ENCODE measurements at regions not wholly inside any gene's neighbourhood (a gene's known extent, or its start where the extent isn't known, plus 50 kb on each side); places are given as distances from the start of the nearest gene placed in this dataset.
A peak's percentile ranks its signal among the peaks of the same experiment; 100 is the strongest.

GRCh38 chr21:35482933-35483662, 434.0 kb upstream of the RUNX1 start:
- H3K27me3 ChIP-seq = no peaks in the 10 kb centered on the region
- DNase-seq = no peak
- no peak for FAIRE-seq
- intact Hi-C loops (cut with DNase I) = no loop called here
- H3K9me3 ChIP-seq = no peaks in the 10 kb centered on the region
- H3K36me3 ChIP-seq = no peaks in the 10 kb centered on the region
- no peak overlapping the region for H3K27ac ChIP-seq
- H3K4me1 ChIP-seq = no peaks in the 10 kb centered on the region
- no peak for TF ChIP-seq CTCF (IDR thresholded peaks at IDR 0.05)
- no peak for ATAC-seq
- no peak overlapping the region for H3K4me3 ChIP-seq
- WGBS, 2 donors = 54 to 66% methylated on average over 3 of the region's 3 CpGs

GRCh38 chr21:35482096-35482495, 433.0 kb upstream of the RUNX1 start:
- Histone ChIP-seq H3K36me3 (no peaks in the 10 kb centered on the region), H3K27me3 (no peaks in the 10 kb centered on the region), H3K27ac (no peak overlapping the region), H3K4me3 (no peak overlapping the region), H3K4me1 (no peaks in the 10 kb centered on the region), H3K9me3 (no peaks in the 10 kb centered on the region)
- FAIRE-seq (no peak), ATAC-seq (no peak), DNase-seq (no peak)
- intact Hi-C loops (cut with DNase I) = no loop called here
- TF ChIP-seq CTCF (IDR thresholded peaks at IDR 0.05) = no peak
- 65 to 71% methylated on average over 2 of the region's 2 CpGs for WGBS, 2 donors

GRCh38 chr21:35481005-35481404, 431.9 kb upstream of the RUNX1 start:
- DNase-seq = no peak
- no peak for ATAC-seq
- TF ChIP-seq CTCF (IDR thresholded peaks at IDR 0.05) = no peak
- 85 to 89% methylated on average over 6 of the region's 6 CpGs for WGBS, 2 donors
- Histone ChIP-seq H3K9me3 (no peaks in the 10 kb centered on the region), H3K36me3 (no peaks in the 10 kb centered on the region), H3K4me1 (no peaks in the 10 kb centered on the region), H3K27ac (no peak overlapping the region), H3K27me3 (no peaks in the 10 kb centered on the region), H3K4me3 (no peak overlapping the region)
- intact Hi-C loops (cut with DNase I) = no loop called here
- no peak for FAIRE-seq

DNA sequence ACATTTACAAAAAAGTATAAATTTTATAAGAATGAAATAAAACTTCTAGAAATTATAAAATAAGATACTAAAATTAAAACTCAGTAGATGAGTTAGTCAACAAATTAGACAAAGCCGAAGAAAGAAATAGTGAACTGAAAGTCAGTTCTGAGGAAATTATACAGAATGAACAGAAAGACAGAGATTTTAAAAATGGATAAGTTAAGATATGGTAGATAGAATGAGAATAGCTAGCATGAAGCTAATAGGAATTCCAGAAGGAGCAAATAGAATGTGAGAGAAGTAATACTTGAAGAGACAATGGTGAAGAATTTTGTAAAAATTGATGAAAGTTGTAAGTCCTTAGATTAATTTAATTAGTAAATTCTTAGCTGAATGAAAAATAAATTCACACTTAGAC, 430.4 kb upstream of the RUNX1 start:
- ATAC-seq = no peak
- Histone ChIP-seq H3K27ac (no peak overlapping the region), H3K27me3 (no peaks in the 10 kb centered on the region), H3K4me3 (no peak overlapping the region), H3K9me3 (no peaks in the 10 kb centered on the region), H3K4me1 (no peaks in the 10 kb centered on the region), H3K36me3 (no peaks in the 10 kb centered on the region)
- 91 to 94% methylated on average over 1 of the region's 1 CpG for whole genome bisulfite sequencing, 2 donors
- peak; percentile 76 for FAIRE-seq
- no peak for DNase-seq
- intact Hi-C loops (cut with DNase I) = no loop called here
- TF ChIP-seq CTCF (IDR thresholded peaks at IDR 0.05) = no peak

DNA sequence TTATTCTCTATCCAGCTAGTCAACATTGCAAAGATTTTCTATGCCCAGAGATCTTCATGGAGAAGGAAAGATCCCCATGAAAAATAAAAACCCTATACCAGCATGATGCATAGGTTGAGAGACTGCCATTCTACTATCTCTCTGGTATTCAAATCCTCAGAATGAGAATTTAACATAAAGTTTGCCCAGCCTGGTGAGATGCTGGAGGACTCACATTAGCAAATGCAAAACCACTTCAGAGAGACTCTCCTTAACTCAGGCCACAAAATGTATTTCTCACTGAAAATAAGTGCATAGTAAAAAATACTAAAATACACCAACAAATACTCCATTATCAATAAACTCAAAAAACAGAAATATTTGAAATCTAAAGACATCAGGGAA, 430.0 kb upstream of the RUNX1 start:
- no peak for DNase-seq
- no peak for FAIRE-seq
- Histone ChIP-seq H3K9me3 (no peaks in the 10 kb centered on the region), H3K4me3 (no peak overlapping the region), H3K36me3 (no peaks in the 10 kb centered on the region), H3K27me3 (no peaks in the 10 kb centered on the region), H3K27ac (peak overlapping the region in 1 of 4 donors; percentile 13), H3K4me1 (no peaks in the 10 kb centered on the region)
- no peak for TF ChIP-seq CTCF (IDR thresholded peaks at IDR 0.05)
- intact Hi-C loops (cut with DNase I) = no loop called here
- no peak for ATAC-seq

Data from pancreas (tissue), 10 donors.